ENCODE measurements at regions not wholly inside any gene's neighbourhood (a gene's known extent, or its start where the extent isn't known, plus 50 kb on each side); places are given as distances from the start of the nearest gene placed in this dataset.
A peak's percentile ranks its signal among the peaks of the same experiment; 100 is the strongest.
"Not testable (repeated sequence)": the region's sequence is repeated elsewhere in the genome, so short reads cannot be mapped to it uniquely, and the experiment has no call there.

- DNase-seq, result no peak
These were observed 133.7 kb downstream of the AEBP2 start for GRCh38 chr12:19572920-19573558.

- DNase-seq, result no peak
These were observed 134.6 kb downstream of the AEBP2 start for GRCh38 chr12:19573866-19574265.

- DNase-seq, result no peak
These were observed 135.3 kb downstream of the AEBP2 start for GRCh38 chr12:19574601-19575000.

- no peak for DNase-seq
These were observed 136.3 kb downstream of the AEBP2 start for GRCh38 chr12:19575337-19576243.

- no peak for DNase-seq
These were observed 137.4 kb downstream of the AEBP2 start for GRCh38 chr12:19576506-19577280.

- no peak for DNase-seq
These were observed 137.9 kb downstream of the AEBP2 start for GRCh38 chr12:19577281-19577530.

GRCh38 chr12:19584732-19585131, 145.4 kb downstream of the AEBP2 start:
- DNase-seq, result no peak

GRCh38 chr12:19588951-19589350, 149.7 kb downstream of the AEBP2 start:
- no peak for DNase-seq

GRCh38 chr12:19591951-19592350, 152.7 kb downstream of the AEBP2 start:
- DNase-seq, result no peak

- DNase-seq, result no peak
These were observed 157.3 kb downstream of the AEBP2 start for GRCh38 chr12:19596434-19597166.

- no peak for DNase-seq
These were observed 158.1 kb downstream of the AEBP2 start for GRCh38 chr12:19597167-19598026.

- DNase-seq, result no peak
These were observed 166.4 kb downstream of the AEBP2 start for GRCh38 chr12:19605720-19606119.

GRCh38 chr12:19608039-19608438, 168.7 kb downstream of the AEBP2 start:
- no peak for DNase-seq

- DNase-seq, result no peak
These were observed 173.8 kb downstream of the AEBP2 start for GRCh38 chr12:19613051-19613535.

- DNase-seq, result peak; percentile 48
These were observed 175.5 kb downstream of the AEBP2 start for GRCh38 chr12:19614601-19615383.

GRCh38 chr12:19615384-19615725, 176.1 kb downstream of the AEBP2 start:
- DNase-seq, result peak; percentile 54

GRCh38 chr12:19616781-19617180, 177.5 kb downstream of the AEBP2 start:
- DNase-seq, result no peak

- DNase-seq, result no peak
These were observed 180.9 kb downstream of the AEBP2 start for GRCh38 chr12:19620222-19620621.

- DNase-seq, result no peak
These were observed 184.6 kb downstream of the AEBP2 start for GRCh38 chr12:19623751-19624399.

GRCh38 chr12:19624491-19624890, 185.2 kb downstream of the AEBP2 start:
- DNase-seq, result no peak

GRCh38 chr12:19625551-19625950, 186.3 kb downstream of the AEBP2 start:
- not testable (repeated sequence) for DNase-seq
